ENCODE measurements at regions not wholly inside any gene's neighbourhood (a gene's known extent, or its start where the extent isn't known, plus 50 kb on each side); places are given as distances from the start of the nearest gene placed in this dataset.
A peak's percentile ranks its signal among the peaks of the same experiment; 100 is the strongest.

DNA sequence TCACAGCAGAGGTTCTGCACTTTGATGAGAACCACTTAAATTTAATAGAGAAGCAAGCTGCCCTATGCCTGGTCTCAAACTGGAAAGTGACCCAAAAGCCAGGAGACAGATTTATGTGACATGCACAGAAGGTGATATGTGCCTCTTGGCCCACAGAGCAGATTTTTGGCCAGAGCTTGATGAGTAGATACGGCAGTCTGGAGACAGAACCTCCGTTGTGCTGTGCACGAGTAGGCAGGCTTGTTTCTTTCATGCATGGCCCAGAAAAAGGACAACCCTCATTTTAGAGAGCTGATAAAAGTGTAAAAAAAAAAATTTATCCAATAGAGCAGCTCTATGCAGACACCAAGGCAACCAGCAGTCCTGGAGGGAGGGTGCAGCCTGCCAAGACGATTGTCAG, 423.1 kb downstream of the CNTN6 start:
- Histone ChIP-seq H3F3A (ENCODE audit: insufficient read depth, low read length) (no peaks in the 10 kb centered on the region), H3K36me3 (replicated peaks; ENCODE audit: insufficient read depth, low read length) (no peaks in the 10 kb centered on the region), H3K79me2 (ENCODE audit: low read length) (no peaks in the 10 kb centered on the region), H3K27ac (ENCODE audit: low read length) (no peak overlapping the region), H3K9me2 (replicated peaks; ENCODE audit: insufficient read depth, low read length) (no peaks in the 10 kb centered on the region), H3K4me3 (ENCODE audit: low read length) (no peak overlapping the region), H3K4me2 (ENCODE audit: low read depth, low read length) (no peak overlapping the region), H3K4me1 (ENCODE audit: low read length) (no peaks in the 10 kb centered on the region), H3K9ac (ENCODE audit: low read length) (no peak overlapping the region), H3K9me3 (replicated peaks; ENCODE audit: insufficient read depth, low read length) (no peaks in the 10 kb centered on the region), H3K27me3 (replicated peaks; ENCODE audit: insufficient read depth, low read length) (no peaks in the 10 kb centered on the region), H4K20me1 (ENCODE audit: insufficient read depth, low read length) (no peaks in the 10 kb centered on the region), H2AFZ (ENCODE audit: low read length) (no peak overlapping the region)
- no peak for DNase-seq
- TF ChIP-seq EZH2phosphoT487 (IDR thresholded peaks at IDR 0.05; ENCODE audit: low read length) (no peak), EZH2 (optimal IDR thresholded peaks at IDR 0.05; ENCODE audit: low read depth, low read length) (no peak)
- TF ChIP-seq, protein P1, sequence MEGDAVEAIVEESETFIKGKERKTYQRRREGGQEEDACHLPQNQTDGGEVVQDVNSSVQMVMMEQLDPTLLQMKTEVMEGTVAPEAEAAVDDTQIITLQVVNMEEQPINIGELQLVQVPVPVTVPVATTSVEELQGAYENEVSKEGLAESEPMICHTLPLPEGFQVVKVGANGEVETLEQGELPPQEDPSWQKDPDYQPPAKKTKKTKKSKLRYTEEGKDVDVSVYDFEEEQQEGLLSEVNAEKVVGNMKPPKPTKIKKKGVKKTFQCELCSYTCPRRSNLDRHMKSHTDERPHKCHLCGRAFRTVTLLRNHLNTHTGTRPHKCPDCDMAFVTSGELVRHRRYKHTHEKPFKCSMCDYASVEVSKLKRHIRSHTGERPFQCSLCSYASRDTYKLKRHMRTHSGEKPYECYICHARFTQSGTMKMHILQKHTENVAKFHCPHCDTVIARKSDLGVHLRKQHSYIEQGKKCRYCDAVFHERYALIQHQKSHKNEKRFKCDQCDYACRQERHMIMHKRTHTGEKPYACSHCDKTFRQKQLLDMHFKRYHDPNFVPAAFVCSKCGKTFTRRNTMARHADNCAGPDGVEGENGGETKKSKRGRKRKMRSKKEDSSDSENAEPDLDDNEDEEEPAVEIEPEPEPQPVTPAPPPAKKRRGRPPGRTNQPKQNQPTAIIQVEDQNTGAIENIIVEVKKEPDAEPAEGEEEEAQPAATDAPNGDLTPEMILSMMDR (IDR thresholded peaks at IDR 0.05; ENCODE audit: low read length): no peak

DNA sequence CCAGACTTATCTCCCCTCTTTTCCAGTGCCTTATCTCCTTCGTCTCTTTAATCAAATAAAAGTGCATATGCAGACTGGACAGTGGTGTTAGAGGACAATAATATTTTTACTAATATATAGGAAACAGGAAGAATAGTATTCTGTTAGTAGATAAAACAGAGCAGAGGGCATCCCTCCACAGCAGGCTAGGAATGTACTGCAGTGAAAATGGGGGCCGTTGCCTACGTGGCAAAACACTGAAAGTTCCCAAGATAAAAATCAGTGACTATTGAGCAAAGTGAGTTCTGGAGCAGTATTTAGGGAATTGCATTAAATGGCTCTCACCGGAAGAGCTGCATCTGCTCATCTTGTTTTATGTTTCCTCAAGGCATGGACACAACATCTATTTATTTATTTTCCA, 435.0 kb downstream of the CNTN6 start:
- Histone ChIP-seq H3K27me3 (replicated peaks; ENCODE audit: insufficient read depth, low read length) (no peaks in the 10 kb centered on the region), H3K9me2 (replicated peaks; ENCODE audit: insufficient read depth, low read length) (no peaks in the 10 kb centered on the region), H3K9me3 (replicated peaks; ENCODE audit: insufficient read depth, low read length) (no peaks in the 10 kb centered on the region), H3K4me1 (ENCODE audit: low read length) (peaks cover 19% of the 10 kb centered on the region), H2AFZ (ENCODE audit: low read length) (peak overlapping the region; percentile 53; the same call in 1 of the 2 replicates), H3F3A (ENCODE audit: insufficient read depth, low read length) (no peaks in the 10 kb centered on the region), H3K9ac (ENCODE audit: low read length) (no peak overlapping the region), H3K27ac (ENCODE audit: low read length) (no peak overlapping the region), H3K36me3 (replicated peaks; ENCODE audit: insufficient read depth, low read length) (no peaks in the 10 kb centered on the region), H3K4me3 (ENCODE audit: low read length) (no peak overlapping the region), H3K79me2 (ENCODE audit: low read length) (no peaks in the 10 kb centered on the region), H3K4me2 (ENCODE audit: low read depth, low read length) (peak overlapping the region; percentile 80; the same call in 1 of the 2 replicates), H4K20me1 (ENCODE audit: insufficient read depth, low read length) (no peaks in the 10 kb centered on the region)
- TF ChIP-seq, protein P1 (IDR thresholded peaks at IDR 0.05; ENCODE audit: low read length): no peak
- no peak for TF ChIP-seq EZH2 (optimal IDR thresholded peaks at IDR 0.05; ENCODE audit: low read depth, low read length)
- no peak for TF ChIP-seq EZH2phosphoT487 (IDR thresholded peaks at IDR 0.05; ENCODE audit: low read length)
- no peak for DNase-seq

DNA sequence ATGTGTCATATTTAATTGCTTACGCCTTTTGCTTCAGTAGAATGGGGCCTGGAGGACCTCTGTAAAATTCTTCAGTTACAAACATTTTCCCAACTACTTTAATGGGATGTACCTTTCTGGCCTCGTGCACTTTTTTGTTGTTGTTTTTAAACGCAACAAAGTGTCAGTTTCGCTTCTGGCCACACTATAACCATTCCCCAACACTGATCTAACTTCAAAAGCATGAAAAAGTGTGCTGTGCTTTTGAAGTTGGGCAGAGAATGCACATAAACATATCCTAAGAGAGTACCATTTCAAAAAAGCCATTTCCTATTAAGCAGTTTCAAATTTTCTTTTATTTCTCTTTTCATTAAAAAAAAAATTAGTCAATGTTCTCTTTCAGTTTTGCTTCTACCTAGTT, 435.8 kb downstream of the CNTN6 start:
- Histone ChIP-seq H3K27ac (ENCODE audit: low read length) (peak overlapping the region; percentile 59; the same call in 1 of the 2 replicates), H3K4me2 (ENCODE audit: low read depth, low read length) (peak overlapping the region; percentile 80), H3K4me1 (ENCODE audit: low read length) (peaks cover 24% of the 10 kb centered on the region), H3K36me3 (replicated peaks; ENCODE audit: insufficient read depth, low read length) (no peaks in the 10 kb centered on the region), H3K9me2 (replicated peaks; ENCODE audit: insufficient read depth, low read length) (no peaks in the 10 kb centered on the region), H3K79me2 (ENCODE audit: low read length) (no peaks in the 10 kb centered on the region), H3F3A (ENCODE audit: insufficient read depth, low read length) (no peaks in the 10 kb centered on the region), H4K20me1 (ENCODE audit: insufficient read depth, low read length) (no peaks in the 10 kb centered on the region), H3K27me3 (replicated peaks; ENCODE audit: insufficient read depth, low read length) (no peaks in the 10 kb centered on the region), H3K9ac (ENCODE audit: low read length) (peak overlapping the region; percentile 23; the same call in 1 of the 2 replicates), H2AFZ (ENCODE audit: low read length) (peak overlapping the region; percentile 53), H3K9me3 (replicated peaks; ENCODE audit: insufficient read depth, low read length) (no peaks in the 10 kb centered on the region), H3K4me3 (ENCODE audit: low read length) (peak overlapping the region; percentile 43)
- no peak for TF ChIP-seq EZH2phosphoT487 (IDR thresholded peaks at IDR 0.05; ENCODE audit: low read length)
- TF ChIP-seq, protein P1 (IDR thresholded peaks at IDR 0.05; ENCODE audit: low read length): no peak
- TF ChIP-seq EZH2 (optimal IDR thresholded peaks at IDR 0.05; ENCODE audit: low read depth, low read length): no peak
- DNase-seq: peak; percentile 61
